HepG2 (cell line): ENCODE measurements at regions not wholly inside any gene's neighbourhood (a gene's known extent, or its start where the extent isn't known, plus 50 kb on each side); places are given as distances from the start of the nearest gene placed in this dataset.
"Not testable (repeated sequence)": the region's sequence is repeated elsewhere in the genome, so short reads cannot be mapped to it uniquely, and the experiment has no call there.

ENCODE experiments used
- BRD4 ChIP-seq: sonication (generic); formaldehyde crosslinking; IDR thresholded peaks from 2 replicates; pipeline ENCODE4 v1.4.0; 2020; ENCODE audit warnings: missing genetic modification reagents
- CENPBD1 ChIP-seq: sonication (generic); formaldehyde crosslinking; IDR thresholded peaks from 2 replicates; pipeline ENCODE4 v1.8.0; 2022; ENCODE audit warnings: missing genetic modification reagents, low read depth, mild to moderate bottlenecking, borderline replicate concordance
- CHD2 ChIP-seq: IDR thresholded peaks from 2 replicates; pipeline ENCODE4 v1.6.1; 2011; ENCODE audit warnings: low read depth, low read length, improper control_type of control experiment
- IRF9 ChIP-seq: sonication (generic); formaldehyde crosslinking; IDR thresholded peaks from 2 replicates; pipeline ENCODE4 v1.8.0; 2022; ENCODE audit warnings: missing genetic modification reagents, mild to moderate bottlenecking, borderline replicate concordance
- KDM1A ChIP-seq: IDR thresholded peaks from 2 replicates; pipeline ENCODE4 v1.6.1; 2016; ENCODE audit warnings: missing compliant biosample characterization
- KDM6A ChIP-seq: IDR thresholded peaks from 2 replicates; pipeline ENCODE4 v1.6.1; 2016; ENCODE audit warnings: low read depth
- KMT2A ChIP-seq: sonication (generic); formaldehyde crosslinking; IDR thresholded peaks from 2 replicates; pipeline ENCODE4 v1.4.0; 2020; ENCODE audit warnings: missing genetic modification reagents
- POLR2A ChIP-seq, 2 experiments: IDR thresholded peaks; 2 replicates each; pipeline ENCODE4 v1.6.1; 2011; ENCODE audit warnings: low read depth in 2 of 2, low read length in 2 of 2, mild to moderate bottlenecking in 1 of 2, moderate library complexity in 1 of 2; ENCODE audit not compliant: insufficient read depth in 1 of 2
- TBL1XR1 ChIP-seq: fragments of 150-350 bp; IDR thresholded peaks from 2 replicates; pipeline ENCODE4 v1.6.1; 2014; ENCODE audit warnings: borderline replicate concordance, low read length; ENCODE audit not compliant: partially characterized antibody
- TCF7 ChIP-seq: sonication (generic); IDR thresholded peaks from 2 replicates; pipeline ENCODE4 v1.6.1; 2016; ENCODE audit warnings: antibody characterized with exemption, low read depth
- ZNF292 ChIP-seq: sonication (generic); formaldehyde crosslinking; IDR thresholded peaks from 2 replicates; pipeline ENCODE4 v1.8.1; 2022; ENCODE audit warnings: mild to moderate bottlenecking, low read depth, missing genetic modification reagents, borderline replicate concordance
- TF ChIP-seq, protein P1 (sequence below): sonication (generic); formaldehyde crosslinking; IDR thresholded peaks from 2 replicates; pipeline ENCODE4 v1.5.0; 2020; ENCODE audit warnings: mild to moderate bottlenecking, missing genetic modification reagents, moderate library complexity

DNA sequence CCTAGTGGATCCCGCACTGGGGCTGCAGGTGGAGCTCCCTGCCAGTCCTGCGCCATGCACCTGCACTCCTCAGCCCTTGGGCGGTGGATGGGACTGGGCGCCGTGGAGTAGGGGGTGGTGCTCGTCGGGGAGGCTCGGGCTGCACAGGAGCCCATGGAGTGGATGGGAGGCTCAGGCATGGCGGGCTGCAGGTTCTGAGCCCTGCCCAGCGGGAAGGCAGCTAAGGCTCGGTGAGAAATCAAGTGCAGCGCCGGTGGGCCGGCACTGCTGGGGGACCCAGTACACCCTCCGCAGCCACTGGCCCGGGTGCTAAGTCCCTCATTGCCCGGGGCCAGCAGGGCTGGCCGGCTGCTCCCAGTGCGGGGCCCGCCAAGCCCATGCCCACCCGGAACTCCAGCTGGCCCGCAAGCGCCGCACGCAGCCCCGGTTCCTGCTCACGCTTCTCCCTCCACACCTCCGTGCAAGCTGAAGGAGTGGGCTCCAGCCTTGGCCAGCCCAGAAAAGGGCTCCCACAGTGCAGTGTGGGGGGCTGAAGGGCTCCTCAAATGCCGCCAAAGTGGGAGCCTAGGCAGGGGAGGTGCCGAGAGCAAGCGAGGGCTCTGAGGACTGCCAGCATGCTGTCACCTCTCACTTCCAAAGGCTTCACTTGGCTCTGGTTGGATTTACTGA is 342.5 kb downstream of the KCNN2 start:
- not testable (repeated sequence) for TF ChIP-seq KDM1A (CRISPR knock-in tag); CHD2; TBL1XR1; ZNF292; BRD4 (CRISPR knock-in tag); KMT2A (CRISPR knock-in tag); TCF7; IRF9 (CRISPR knock-in tag); KDM6A (CRISPR knock-in tag); CENPBD1 (CRISPR knock-in tag); POLR2A (IDR thresholded peaks at IDR 0.05; ENCODE audit: insufficient read depth in 1 of 2, low read depth in 2 of 2, low read length in 2 of 2)
- TF ChIP-seq, protein P1, sequence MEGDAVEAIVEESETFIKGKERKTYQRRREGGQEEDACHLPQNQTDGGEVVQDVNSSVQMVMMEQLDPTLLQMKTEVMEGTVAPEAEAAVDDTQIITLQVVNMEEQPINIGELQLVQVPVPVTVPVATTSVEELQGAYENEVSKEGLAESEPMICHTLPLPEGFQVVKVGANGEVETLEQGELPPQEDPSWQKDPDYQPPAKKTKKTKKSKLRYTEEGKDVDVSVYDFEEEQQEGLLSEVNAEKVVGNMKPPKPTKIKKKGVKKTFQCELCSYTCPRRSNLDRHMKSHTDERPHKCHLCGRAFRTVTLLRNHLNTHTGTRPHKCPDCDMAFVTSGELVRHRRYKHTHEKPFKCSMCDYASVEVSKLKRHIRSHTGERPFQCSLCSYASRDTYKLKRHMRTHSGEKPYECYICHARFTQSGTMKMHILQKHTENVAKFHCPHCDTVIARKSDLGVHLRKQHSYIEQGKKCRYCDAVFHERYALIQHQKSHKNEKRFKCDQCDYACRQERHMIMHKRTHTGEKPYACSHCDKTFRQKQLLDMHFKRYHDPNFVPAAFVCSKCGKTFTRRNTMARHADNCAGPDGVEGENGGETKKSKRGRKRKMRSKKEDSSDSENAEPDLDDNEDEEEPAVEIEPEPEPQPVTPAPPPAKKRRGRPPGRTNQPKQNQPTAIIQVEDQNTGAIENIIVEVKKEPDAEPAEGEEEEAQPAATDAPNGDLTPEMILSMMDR, result not testable (repeated sequence)
